ENCODE measurements at regions not wholly inside any gene's neighbourhood (a gene's known extent, or its start where the extent isn't known, plus 50 kb on each side); places are given as distances from the start of the nearest gene placed in this dataset.

GRCh38 chr2:18117592-18117991 is 239.1 kb downstream of the KCNS3 start:
- Histone ChIP-seq H3K79me2 (ENCODE audit: insufficient read depth, low read length) (no peaks in the 10 kb centered on the region), H4K20me1 (ENCODE audit: insufficient read depth, low read length) (no peaks in the 10 kb centered on the region), H3K9ac (ENCODE audit: low read length) (no peak overlapping the region), H3K4me2 (ENCODE audit: low read length) (no peak overlapping the region), H3K27me3 (ENCODE audit: insufficient read depth, low read length) (no peaks in the 10 kb centered on the region), H2AFZ (ENCODE audit: low read length) (no peak overlapping the region), H3K4me1 (ENCODE audit: insufficient read depth, low read length, severe bottlenecking) (no peaks in the 10 kb centered on the region), H3K36me3 (ENCODE audit: insufficient read depth, low read length) (no peaks in the 10 kb centered on the region), H3K4me3 (ENCODE audit: low read depth, low read length, poor library complexity, severe bottlenecking) (no peak overlapping the region), H3F3A (ENCODE audit: insufficient read depth, low read length) (no peaks in the 10 kb centered on the region), H3K9me2 (ENCODE audit: low read depth, low read length) (no peaks in the 10 kb centered on the region), H3K9me3 (ENCODE audit: low read length) (no peaks in the 10 kb centered on the region), H3K27ac (ENCODE audit: low read depth, low read length, poor library complexity, severe bottlenecking) (no peak overlapping the region)
- TF ChIP-seq, protein P1, sequence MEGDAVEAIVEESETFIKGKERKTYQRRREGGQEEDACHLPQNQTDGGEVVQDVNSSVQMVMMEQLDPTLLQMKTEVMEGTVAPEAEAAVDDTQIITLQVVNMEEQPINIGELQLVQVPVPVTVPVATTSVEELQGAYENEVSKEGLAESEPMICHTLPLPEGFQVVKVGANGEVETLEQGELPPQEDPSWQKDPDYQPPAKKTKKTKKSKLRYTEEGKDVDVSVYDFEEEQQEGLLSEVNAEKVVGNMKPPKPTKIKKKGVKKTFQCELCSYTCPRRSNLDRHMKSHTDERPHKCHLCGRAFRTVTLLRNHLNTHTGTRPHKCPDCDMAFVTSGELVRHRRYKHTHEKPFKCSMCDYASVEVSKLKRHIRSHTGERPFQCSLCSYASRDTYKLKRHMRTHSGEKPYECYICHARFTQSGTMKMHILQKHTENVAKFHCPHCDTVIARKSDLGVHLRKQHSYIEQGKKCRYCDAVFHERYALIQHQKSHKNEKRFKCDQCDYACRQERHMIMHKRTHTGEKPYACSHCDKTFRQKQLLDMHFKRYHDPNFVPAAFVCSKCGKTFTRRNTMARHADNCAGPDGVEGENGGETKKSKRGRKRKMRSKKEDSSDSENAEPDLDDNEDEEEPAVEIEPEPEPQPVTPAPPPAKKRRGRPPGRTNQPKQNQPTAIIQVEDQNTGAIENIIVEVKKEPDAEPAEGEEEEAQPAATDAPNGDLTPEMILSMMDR (IDR thresholded peaks at IDR 0.05; ENCODE audit: low read length), result peak; percentile 73
- TF ChIP-seq EZH2 (IDR thresholded peaks at IDR 0.05; ENCODE audit: borderline replicate concordance, low read length), result no peak

GRCh38 chr2:18110222-18110621 is 231.8 kb downstream of the KCNS3 start:
- no peak overlapping the region for H3K4me2 ChIP-seq (ENCODE audit: low read length)
- no peak for TF ChIP-seq EZH2 (IDR thresholded peaks at IDR 0.05; ENCODE audit: borderline replicate concordance, low read length)
- TF ChIP-seq, protein P1 (IDR thresholded peaks at IDR 0.05; ENCODE audit: low read length), result no peak
- no peaks in the 10 kb centered on the region for H3F3A ChIP-seq (ENCODE audit: insufficient read depth, low read length)
- no peaks in the 10 kb centered on the region for H3K36me3 ChIP-seq (ENCODE audit: insufficient read depth, low read length)
- no peaks in the 10 kb centered on the region for H3K9me3 ChIP-seq (ENCODE audit: low read length)
- no peak overlapping the region for H2AFZ ChIP-seq (ENCODE audit: low read length)
- H4K20me1 ChIP-seq (ENCODE audit: insufficient read depth, low read length), result no peaks in the 10 kb centered on the region
- no peaks in the 10 kb centered on the region for H3K4me1 ChIP-seq (ENCODE audit: insufficient read depth, low read length, severe bottlenecking)
- H3K79me2 ChIP-seq (ENCODE audit: insufficient read depth, low read length), result no peaks in the 10 kb centered on the region
- H3K9ac ChIP-seq (ENCODE audit: low read length), result no peak overlapping the region
- H3K27ac ChIP-seq (ENCODE audit: low read depth, low read length, poor library complexity, severe bottlenecking), result no peak overlapping the region
- no peaks in the 10 kb centered on the region for H3K27me3 ChIP-seq (ENCODE audit: insufficient read depth, low read length)
- H3K4me3 ChIP-seq (ENCODE audit: low read depth, low read length, poor library complexity, severe bottlenecking), result no peak overlapping the region
- H3K9me2 ChIP-seq (ENCODE audit: low read depth, low read length), result no peaks in the 10 kb centered on the region

- H3K27ac ChIP-seq (ENCODE audit: low read depth, low read length, poor library complexity, severe bottlenecking), result no peak overlapping the region
- no peaks in the 10 kb centered on the region for H3K9me3 ChIP-seq (ENCODE audit: low read length)
- H3K4me1 ChIP-seq (ENCODE audit: insufficient read depth, low read length, severe bottlenecking), result no peaks in the 10 kb centered on the region
- no peak overlapping the region for H3K4me2 ChIP-seq (ENCODE audit: low read length)
- no peak for TF ChIP-seq EZH2 (IDR thresholded peaks at IDR 0.05; ENCODE audit: borderline replicate concordance, low read length)
- TF ChIP-seq, protein P1 (IDR thresholded peaks at IDR 0.05; ENCODE audit: low read length), result no peak
- H3K9me2 ChIP-seq (ENCODE audit: low read depth, low read length), result no peaks in the 10 kb centered on the region
- H3K36me3 ChIP-seq (ENCODE audit: insufficient read depth, low read length), result no peaks in the 10 kb centered on the region
- no peaks in the 10 kb centered on the region for H3F3A ChIP-seq (ENCODE audit: insufficient read depth, low read length)
- no peak overlapping the region for H3K9ac ChIP-seq (ENCODE audit: low read length)
- no peaks in the 10 kb centered on the region for H4K20me1 ChIP-seq (ENCODE audit: insufficient read depth, low read length)
- no peaks in the 10 kb centered on the region for H3K27me3 ChIP-seq (ENCODE audit: insufficient read depth, low read length)
- no peaks in the 10 kb centered on the region for H3K79me2 ChIP-seq (ENCODE audit: insufficient read depth, low read length)
- H2AFZ ChIP-seq (ENCODE audit: low read length), result no peak overlapping the region
- H3K4me3 ChIP-seq (ENCODE audit: low read depth, low read length, poor library complexity, severe bottlenecking), result no peak overlapping the region
Observed at GRCh38 chr2:18106841-18107240, 228.4 kb downstream of the KCNS3 start.
